Stimulated activated naive CD4-positive, alpha-beta T cell treated with Interleukin-2 at 50 U/mL for 16 hours (primary cell): ENCODE measurements at regions not wholly inside any gene's neighbourhood (a gene's known extent, or its start where the extent isn't known, plus 50 kb on each side); places are given as distances from the start of the nearest gene placed in this dataset.
"Not testable (repeated sequence)": the region's sequence is repeated elsewhere in the genome, so short reads cannot be mapped to it uniquely, and the experiment has no call there.

Experiments
- DNase-seq: peaks from one replicate; lab custom pipeline; 2025; lab: John Stamatoyannopoulos, UW

DNA sequence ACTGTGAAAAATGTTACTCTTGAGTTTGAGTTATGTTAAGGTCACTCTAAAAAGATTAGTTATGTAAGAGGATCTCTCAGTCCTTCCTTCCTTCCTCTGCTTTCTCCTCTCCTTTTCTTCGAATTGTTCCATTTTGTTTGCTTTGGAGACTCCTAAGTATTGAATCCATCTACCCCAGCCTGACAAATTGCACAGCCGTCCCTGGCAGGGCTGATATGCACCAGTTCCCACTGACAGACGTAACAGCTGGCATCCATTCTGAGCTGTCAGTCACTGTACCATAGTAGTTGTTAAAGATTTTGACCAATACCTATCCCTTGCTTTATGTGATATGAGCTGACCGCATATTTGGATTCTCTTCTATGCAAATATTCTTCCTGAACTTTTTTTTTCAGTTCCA is 210.7 kb upstream of the IGFBP7 start:
- DNase-seq = no peak

DNA sequence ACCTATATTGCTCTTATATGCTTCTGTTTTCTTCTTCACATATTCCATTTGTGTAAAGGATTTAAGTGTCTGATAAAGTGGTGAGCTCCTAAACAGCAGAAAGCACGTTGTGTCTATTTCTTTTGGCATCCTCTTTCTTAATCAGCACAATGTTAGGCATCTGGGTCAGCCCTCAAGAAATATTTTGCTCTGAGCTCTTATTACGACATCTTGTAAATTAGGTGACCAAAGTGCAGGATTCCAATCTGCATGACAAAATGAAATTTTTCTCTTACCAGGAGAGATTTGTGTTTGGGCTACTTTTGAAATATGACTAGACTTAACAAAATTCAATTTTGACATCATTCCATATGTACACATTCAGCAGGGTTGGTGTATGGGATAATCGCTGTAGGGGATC is 210.0 kb upstream of the IGFBP7 start:
- no peak for DNase-seq

DNA sequence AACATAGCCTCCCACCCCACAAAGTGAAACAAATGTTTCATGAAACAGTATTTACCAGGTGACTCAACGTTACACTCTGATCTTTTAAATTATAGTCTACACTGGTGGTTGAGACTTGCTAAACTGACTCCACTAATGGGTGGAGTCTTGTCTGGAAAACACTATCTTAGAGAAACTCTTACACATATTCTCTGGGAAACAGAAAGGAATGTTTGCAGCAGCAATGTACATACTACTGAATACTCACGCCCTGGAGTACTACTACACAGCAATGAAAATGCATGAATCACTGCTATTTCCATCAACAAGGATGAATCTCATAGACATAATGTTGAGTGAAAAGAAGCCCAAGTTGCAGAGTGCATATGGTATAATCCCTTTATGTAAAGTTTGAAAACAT is 208.5 kb upstream of the IGFBP7 start:
- no peak for DNase-seq

GRCh38 chr4:57314636-57315035 is 204.5 kb upstream of the IGFBP7 start:
- DNase-seq = no peak

- no peak for DNase-seq
Measured at GRCh38 chr4:57312296-57312695, 202.1 kb upstream of the IGFBP7 start.

DNA sequence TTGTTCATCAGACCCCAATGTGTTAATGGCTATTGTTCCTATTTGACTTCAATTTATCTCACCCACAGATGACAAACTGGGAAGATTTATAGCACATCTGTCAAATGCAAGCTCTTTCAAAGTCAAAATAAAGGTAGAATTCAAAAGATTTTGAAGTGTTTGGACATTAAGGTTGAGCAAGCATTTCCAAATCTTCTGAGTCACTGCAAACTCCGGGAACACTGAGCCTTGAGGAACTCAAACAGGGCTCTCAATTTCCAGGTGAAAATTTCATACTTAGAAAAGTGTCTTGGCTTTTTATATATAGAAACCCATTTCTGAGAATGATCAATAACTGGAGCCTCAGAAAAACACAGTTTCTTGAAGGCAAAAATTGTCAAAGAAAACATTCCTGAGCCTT is 199.5 kb upstream of the IGFBP7 start:
- DNase-seq = no peak

- no peak for DNase-seq
Measured at GRCh38 chr4:57308301-57308700, 198.1 kb upstream of the IGFBP7 start.

GRCh38 chr4:57305836-57306235 is 195.7 kb upstream of the IGFBP7 start:
- no peak for DNase-seq

DNA sequence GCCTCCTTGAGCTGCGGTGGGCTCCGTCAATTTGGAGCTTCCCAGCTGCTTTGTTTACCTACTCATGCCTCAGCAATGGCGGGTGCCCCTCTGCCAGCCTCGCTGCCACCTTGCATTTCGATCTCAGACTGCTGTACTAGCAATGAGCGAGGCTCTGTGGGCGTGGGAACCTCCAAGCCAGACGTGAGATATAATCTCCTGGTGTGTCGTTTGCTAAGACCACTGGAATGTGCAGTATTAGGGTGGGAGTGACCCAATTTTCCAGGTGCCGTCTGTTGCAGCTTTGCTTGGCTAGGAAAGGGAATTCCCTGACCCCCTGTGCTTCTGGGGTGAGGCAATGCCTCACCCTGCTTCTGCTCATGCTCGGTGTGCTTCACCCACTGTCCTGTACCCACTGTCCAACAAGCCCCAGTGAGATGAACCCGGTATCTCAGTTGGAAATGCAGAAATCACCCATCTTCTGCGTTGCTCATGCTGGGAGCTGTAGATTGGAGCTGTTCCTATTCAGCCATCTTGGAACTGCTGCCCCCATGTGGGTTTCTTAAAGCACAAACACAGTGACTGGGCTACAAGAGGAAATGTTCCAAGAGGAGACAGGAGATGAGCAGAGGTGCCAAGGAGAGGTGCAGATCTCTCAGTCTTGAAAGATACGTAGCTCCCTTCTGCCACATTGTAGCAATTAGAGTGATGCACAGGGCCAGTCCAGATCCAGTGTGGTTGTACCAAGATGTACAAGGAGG is 193.0 kb upstream of the IGFBP7 start:
- no peak for DNase-seq

DNA sequence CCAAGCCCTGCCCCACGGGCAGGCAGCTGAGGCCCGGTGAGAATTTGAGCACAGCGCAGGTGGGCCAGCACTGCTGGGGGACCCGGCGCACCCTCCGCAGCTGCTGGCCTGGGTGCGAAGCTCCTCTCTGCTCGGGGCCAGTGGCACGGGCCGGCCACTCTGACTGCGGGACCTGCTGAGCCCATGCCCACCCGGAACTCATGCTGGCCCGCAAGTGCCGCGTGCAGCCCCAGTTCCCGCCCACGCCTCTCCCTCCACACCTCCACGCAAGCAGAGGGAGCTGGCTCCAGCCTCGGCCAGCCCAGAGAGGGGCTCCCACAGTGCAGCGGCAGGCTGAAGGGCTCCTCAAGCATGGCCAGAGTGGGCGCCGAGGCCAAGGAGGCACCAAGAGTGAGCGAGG is 190.1 kb upstream of the IGFBP7 start:
- not testable (repeated sequence) for DNase-seq

DNA sequence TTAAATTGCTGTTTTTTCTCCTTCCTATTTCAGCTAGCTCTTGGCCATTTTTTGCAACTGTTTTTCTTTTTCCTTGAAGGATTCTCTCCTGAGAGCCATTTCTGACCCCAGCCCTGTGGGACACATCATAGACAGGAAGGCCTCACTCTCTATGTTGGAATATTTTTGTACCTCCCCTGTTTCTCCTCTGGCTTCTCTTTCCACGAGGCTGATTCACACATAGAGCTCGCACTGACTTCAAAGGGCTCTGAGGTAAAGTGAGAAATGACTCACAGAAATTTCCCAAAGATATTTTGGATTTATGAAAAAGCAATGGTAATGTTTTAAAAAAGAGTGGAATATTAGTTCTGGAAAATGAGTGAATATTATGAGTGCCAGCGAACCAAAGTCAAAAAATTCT is 181.7 kb upstream of the IGFBP7 start:
- no peak for DNase-seq

DNA sequence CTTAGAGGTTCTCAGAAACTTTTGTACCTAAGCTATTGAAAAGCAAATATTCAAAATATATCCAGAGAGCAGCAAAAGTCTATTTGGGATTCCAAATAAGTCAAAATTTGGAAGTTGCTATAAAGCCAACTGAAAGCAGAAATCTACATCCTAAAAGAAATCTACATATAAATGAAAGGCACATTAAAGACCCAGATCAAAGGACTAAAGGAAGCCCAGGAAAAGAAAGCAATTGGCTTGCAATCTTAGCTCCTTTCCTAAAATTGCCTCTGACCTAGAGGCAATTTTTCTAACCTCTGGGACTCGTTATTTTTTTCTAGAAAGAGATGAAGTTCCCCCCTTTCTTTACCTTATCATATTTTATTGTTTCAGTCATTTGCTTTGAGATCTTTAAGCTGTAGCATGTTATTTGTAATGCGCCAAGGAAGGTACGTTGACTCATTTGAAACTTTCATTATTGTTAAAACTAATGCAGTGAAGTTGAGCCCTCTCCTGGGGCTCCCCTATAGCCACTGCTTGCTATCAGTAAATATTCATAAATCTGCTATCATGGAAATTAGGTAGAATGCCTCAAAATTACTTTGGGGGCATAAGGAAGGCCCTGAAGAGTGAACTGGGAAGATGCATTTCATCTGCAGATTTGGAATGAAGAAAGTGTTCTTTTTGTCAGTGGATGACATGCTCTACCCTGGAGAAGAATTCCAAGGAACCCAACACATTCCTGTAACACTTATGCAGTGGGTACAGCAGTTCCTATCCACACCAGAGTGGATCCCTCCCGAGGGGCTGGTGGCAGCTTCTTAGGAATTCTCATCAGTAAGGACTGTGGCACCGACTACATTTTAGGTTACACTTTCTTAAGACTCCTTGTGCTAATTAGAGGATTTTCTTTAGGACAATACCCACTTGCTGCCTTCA is 177.8 kb upstream of the IGFBP7 start:
- DNase-seq = no peak

GRCh38 chr4:57282933-57283310 is 172.7 kb upstream of the IGFBP7 start:
- no peak for DNase-seq

GRCh38 chr4:57280481-57280880 is 170.3 kb upstream of the IGFBP7 start:
- DNase-seq = no peak

- DNase-seq = no peak
Measured at GRCh38 chr4:57278780-57279179, 168.6 kb upstream of the IGFBP7 start.

GRCh38 chr4:57274082-57274481 is 163.9 kb upstream of the IGFBP7 start:
- DNase-seq = no peak

GRCh38 chr4:57270346-57270745 is 160.2 kb upstream of the IGFBP7 start:
- DNase-seq = no peak

DNA sequence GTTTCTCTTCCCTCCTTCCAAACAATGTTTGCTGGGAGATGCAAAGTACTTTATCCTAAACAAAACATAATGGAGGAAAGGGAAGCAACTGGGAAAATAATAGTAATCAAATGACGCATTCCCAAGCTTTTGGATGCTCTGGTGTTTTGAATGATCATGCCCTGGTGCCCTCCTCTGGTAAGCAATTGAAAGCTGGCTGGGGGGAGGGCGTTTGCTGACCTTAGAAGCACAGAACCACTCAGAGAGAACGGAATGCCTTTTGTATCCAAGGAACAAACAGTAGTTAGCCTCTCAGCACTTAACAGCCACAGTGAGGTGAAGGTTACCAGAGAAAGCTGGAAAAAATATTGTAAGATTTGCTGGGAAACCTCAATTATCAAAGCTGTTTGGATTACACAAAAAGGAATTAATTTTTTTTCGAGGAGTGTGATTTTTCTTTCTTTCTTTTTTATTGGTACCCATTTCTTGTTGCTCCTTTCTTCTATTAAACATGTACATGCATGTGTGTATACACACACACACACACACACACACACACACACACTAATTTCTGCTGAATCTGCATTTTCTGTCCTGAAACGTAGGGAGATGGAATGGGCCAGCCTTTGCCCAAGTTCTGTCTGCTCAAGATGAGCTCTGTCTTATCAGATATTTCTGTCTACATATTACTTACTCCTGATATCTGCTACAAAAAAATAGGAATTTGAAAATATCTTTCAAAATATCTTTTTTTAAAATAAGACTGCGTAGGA is 155.8 kb upstream of the IGFBP7 start:
- no peak for DNase-seq

DNA sequence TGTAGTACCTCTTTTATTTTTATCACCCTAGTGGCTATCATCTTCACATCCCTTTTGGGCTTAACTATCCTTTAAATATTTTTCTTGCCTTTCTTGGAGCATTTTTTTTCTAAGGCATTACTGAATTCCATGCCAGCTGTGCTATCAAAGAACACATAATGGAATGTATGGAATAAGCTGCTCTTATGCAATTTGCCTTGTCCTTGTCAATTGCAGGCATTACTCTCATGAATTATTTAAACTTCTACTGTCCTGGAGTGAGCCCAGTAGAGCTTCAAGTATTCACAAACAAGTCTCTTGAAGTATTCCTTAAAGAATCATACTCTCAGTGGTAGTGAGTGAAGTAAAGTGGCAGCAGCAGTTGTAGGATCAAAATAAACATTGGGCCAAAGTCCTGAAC is 144.6 kb upstream of the IGFBP7 start:
- DNase-seq = no peak

DNA sequence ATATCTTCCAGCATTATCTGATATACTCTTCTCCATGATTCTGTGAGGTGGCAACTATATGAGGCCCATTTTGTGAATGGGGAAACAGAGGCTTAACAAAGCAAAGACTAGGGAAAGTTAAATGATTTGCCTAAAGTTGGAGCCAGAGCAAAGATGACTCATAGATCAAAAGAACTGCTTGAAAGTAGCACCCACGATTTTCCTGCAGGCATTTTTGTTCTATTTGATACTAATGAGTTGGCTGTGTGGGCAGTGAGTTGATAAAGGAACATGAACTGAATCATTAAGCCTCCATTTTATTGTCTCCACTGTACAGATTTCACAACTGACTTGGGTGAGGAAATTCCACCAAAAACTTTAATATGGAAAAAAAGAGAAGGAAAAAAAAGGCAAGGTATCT is 138.9 kb upstream of the IGFBP7 start:
- DNase-seq = no peak

DNA sequence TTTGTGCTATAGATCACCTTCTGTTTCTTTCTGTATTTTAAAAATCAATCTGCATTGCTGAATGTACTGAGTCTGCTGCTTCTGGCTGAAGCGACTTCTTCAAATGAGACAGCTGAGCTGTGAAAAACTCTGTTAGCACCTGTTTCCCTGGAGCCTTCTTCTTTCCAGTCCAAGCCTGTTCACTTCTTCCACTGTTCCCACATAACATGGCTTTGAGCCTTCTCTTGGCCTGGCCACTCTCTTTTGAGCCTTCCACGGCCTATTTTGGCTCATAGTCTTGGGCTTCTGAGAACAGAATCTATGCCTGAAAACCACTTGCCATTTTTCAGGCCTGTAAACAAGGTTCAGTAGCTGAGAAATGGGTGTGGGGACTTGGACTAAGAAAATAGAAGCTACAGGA is 132.9 kb upstream of the IGFBP7 start:
- DNase-seq = no peak

DNA sequence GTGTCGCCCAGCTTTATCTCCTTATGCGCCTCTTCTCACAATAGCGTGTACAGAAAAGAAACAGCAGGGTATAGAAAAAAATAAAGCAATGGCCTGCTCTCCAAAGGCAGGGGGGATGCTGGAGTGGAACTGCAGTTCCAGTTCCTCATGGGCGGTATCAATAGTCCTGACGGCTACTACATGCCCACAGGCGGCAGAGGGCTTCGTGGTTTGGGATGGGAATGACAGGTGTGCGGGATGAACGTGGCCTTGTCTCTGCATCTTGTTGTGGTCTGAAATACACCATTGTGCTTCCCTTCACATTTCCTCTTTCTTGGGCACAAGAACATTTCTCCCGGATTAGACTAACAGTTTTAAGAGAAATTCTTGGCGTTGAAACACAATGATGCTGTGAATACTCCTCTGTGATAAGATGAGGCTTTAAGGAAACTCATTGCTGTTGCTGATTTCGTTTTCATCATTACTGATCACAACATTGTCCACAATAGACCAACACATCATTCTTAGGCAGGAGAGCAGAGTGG is 124.1 kb upstream of the IGFBP7 start:
- no peak for DNase-seq

GRCh38 chr4:57233386-57233785 is 123.2 kb upstream of the IGFBP7 start:
- no peak for DNase-seq
